PC-9 (cell line): ENCODE measurements at regions not wholly inside any gene's neighbourhood (a gene's known extent, or its start where the extent isn't known, plus 50 kb on each side); places are given as distances from the start of the nearest gene placed in this dataset.

Experiments
- EZH2 ChIP-seq: fragments of 200-600 bp; sonication (generic); IDR thresholded peaks from 2 replicates; pipeline ENCODE4 v1.8.0; 2017; ENCODE audit warnings: antibody characterized with exemption, low read depth
- TF ChIP-seq, protein P1 (sequence below): fragments of 200-600 bp; sonication (generic); conservative IDR thresholded peaks from 2 replicates; pipeline ENCODE4 v1.6.1; 2017; ENCODE audit warnings: mixed run types, antibody characterized with exemption, mild to moderate bottlenecking, moderate library complexity

DNA sequence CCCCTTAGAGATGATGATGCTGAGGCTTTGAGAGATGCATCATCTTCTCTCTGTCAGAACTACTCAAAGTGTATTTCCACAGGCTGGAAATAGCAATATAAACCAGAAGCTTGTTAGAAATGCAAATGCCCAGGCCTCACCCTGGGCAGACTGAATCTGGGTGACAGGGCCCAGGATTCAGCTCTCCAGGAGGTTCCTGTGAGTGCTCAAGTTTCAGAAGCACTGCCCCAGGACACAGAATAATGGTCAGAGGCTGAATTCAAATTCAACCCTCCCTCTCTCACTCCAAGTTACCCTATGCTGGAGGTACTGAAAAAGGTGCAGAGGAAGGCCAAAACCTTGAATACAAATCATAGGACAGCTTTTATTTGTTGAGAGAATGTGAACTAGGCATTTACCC, 98.5 kb upstream of the NGF start:
- TF ChIP-seq, protein P1, sequence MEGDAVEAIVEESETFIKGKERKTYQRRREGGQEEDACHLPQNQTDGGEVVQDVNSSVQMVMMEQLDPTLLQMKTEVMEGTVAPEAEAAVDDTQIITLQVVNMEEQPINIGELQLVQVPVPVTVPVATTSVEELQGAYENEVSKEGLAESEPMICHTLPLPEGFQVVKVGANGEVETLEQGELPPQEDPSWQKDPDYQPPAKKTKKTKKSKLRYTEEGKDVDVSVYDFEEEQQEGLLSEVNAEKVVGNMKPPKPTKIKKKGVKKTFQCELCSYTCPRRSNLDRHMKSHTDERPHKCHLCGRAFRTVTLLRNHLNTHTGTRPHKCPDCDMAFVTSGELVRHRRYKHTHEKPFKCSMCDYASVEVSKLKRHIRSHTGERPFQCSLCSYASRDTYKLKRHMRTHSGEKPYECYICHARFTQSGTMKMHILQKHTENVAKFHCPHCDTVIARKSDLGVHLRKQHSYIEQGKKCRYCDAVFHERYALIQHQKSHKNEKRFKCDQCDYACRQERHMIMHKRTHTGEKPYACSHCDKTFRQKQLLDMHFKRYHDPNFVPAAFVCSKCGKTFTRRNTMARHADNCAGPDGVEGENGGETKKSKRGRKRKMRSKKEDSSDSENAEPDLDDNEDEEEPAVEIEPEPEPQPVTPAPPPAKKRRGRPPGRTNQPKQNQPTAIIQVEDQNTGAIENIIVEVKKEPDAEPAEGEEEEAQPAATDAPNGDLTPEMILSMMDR = no peak
- no peak for TF ChIP-seq EZH2
